NOMO-1 treated with dmso at 0.1 percent for 144 hours (cell line): ENCODE measurements at regions not wholly inside any gene's neighbourhood (a gene's known extent, or its start where the extent isn't known, plus 50 kb on each side); places are given as distances from the start of the nearest gene placed in this dataset.
"Not testable (repeated sequence)": the region's sequence is repeated elsewhere in the genome, so short reads cannot be mapped to it uniquely, and the experiment has no call there.

Experiments
- DNase-seq: peaks from one replicate; lab custom pipeline; 2025; ENCODE audit not compliant: unreplicated experiment; lab: John Stamatoyannopoulos, UW

- DNase-seq: no peak
These were observed 172.6 kb downstream of the CD83 start for GRCh38 chr6:14290041-14290771.

- no peak for DNase-seq
These were observed 173.3 kb downstream of the CD83 start for GRCh38 chr6:14290772-14291330.

- no peak for DNase-seq
These were observed 173.8 kb downstream of the CD83 start for GRCh38 chr6:14291331-14291730.

DNA sequence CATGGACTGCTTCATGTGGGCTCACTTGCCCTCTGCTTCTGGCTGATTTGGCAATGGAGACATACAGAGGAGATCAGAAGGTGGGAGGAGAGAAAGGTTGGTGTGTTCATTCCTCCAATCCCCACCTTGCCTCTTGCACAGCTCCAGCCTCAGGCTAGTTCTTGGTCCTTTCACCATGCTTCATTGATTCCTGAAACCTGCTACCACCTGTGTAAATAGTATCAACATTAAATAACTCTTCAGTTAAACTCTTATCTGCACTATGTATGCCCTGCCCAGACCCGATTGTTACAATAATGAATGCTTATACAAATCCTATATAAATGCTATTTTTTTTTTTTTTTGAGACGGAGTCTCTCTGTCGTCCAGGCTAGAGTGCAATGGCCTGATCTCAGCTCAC is 174.5 kb downstream of the CD83 start:
- no peak for DNase-seq

DNA sequence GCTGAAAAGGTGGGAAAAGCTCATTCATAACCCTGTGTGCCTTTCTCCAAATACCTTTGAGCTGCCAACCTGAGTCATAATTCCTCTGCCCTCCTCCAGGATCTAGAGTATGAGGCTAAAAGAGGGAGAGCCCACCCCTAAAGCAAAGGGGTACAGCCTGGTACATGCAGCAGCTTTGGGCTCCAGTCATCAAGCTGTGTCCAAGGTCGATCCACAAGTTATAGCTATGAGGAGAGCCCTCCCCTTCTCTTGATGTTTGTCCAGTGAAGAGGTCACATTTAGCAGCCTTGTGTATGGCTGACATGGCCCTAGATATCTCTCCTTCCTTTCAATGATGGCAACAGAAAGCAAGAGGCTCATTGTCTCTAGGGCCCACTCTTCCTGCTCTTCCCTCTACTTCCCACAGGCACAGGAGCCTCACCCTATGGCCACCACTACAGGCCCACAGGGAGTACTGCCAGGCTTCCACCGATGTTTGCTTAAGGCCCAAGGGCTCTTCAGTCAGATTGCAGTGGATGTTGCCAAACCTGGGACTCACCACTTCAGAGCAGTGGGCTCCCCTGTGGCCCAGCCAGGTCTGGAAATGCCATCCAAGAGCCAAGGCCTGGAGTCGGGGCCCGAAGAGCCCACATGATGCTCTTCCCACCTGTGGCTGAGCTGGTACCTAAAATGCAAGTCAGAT is 176.8 kb downstream of the CD83 start:
- DNase-seq: no peak

DNA sequence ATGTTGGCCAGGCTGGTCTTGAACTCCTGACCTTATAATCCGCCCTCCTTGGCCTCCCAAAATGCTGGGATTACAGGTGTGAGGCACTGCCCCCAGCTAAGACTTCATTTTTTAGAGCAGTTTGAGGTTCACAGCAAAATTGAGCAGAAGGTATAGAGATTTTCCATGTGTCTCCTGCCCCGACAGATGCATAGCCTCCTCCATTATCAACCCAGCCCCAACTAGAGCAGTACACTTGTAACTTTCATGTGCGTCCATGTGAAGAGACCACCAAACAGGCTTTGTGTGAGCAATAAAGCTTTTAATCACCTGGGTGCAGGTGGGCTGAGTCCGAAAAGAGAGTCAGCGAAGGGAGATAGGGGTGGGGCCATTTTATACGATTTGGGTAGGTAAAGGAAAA is 179.1 kb downstream of the CD83 start:
- DNase-seq: not testable (repeated sequence)

GRCh38 chr6:14297118-14297517 is 179.5 kb downstream of the CD83 start:
- DNase-seq: not testable (repeated sequence)

- not testable (repeated sequence) for DNase-seq
These were observed 182.6 kb downstream of the CD83 start for GRCh38 chr6:14300189-14300588.

DNA sequence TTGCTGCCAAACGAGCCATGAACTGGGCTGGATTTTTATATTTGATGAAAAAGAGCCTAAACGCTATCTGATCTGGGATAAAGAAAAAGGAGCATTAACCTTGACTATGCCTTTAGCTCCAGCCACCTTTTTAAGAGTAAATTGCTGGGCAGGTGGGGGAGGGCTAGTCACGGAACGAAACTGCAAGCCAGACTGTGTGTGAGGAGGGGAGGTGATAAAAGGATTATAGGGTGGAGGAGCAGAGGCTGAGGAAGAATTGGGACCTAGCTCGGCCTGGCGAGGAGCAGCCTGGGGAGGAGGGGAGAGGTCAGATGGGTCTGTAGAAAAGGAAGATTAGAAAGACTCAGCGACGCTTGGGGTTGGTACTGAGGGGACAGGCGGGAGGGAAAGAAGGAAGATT is 183.1 kb downstream of the CD83 start:
- DNase-seq: not testable (repeated sequence)

DNA sequence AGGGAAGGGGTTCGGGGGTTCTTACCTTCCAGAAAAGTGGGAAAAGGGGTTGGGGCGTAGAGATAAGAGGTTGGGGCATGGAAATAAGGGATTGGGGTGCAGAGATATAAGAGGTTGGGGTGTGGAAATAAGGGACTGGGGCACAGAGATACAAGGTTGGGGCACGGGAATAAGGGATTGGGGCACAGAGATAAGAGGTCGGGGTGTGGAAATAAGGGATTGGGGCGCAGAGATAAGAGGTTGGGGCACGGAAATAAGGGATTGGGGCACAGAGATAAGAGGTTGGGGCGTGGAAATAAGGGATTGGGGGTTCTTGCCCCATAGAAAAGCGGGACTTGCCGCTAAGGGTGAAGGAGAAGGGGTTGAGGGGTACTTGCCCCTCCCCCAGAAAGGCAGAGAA is 183.9 kb downstream of the CD83 start:
- not testable (repeated sequence) for DNase-seq

DNA sequence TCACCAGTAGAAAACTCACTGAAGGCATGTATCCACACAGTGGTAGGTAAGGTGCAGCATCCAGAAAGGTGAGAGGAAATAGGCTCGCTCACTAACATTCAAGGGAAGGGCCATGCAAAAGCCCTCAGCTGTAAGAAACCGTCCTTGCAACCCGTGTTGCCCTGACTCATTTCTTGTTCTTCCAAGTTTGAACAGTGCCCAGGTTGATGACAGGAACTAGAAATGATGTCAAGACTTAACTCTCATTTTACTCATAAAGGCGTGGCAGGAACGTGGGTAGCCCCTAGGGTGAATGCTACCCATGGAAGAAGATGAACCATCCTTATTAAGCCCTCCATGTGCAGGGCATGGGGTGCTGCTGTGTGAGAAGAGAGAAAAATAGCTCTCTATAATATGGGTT is 187.6 kb downstream of the CD83 start:
- DNase-seq: no peak

DNA sequence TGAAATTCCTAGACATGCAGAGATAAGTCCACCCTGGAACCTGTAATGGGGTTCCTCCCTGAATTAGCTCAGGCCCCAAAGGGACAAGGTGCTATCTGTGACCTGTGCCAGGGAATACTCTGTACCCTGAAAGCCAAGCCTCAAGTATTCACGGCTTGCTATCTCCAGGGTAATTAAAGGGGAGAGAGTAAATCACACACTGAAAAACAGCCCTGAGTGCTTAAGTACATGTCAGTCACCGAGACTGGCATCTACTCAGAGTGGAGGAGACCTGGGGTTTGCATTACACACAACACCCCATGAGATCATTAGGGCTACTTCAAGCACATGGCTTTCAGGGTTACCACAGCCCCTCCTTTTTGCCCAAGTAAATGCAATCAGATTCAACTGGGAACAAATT is 188.1 kb downstream of the CD83 start:
- no peak for DNase-seq

- DNase-seq: no peak
These were observed 188.8 kb downstream of the CD83 start for GRCh38 chr6:14306151-14306906.

GRCh38 chr6:14309516-14309915 is 191.9 kb downstream of the CD83 start:
- no peak for DNase-seq

GRCh38 chr6:14309951-14310445 is 192.4 kb downstream of the CD83 start:
- no peak for DNase-seq

DNA sequence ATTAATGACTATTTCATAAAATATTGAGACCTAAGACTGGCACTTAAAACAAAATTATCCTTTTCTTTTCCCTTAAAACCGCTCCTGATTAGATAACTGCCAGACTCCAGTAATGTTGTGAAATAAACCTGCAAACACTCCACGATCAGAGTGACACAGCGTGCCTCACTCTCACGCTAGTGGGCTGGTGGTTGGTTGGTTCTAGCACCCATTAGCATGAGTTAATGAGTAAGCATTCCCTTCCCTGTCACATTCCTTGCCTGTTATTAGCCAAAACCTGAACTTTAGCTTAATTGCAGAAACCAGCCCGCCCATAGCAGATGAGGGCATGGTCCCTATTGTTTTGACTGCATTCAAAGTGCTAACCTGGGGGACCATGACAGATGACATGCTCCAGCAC is 193.4 kb downstream of the CD83 start:
- no peak for DNase-seq

DNA sequence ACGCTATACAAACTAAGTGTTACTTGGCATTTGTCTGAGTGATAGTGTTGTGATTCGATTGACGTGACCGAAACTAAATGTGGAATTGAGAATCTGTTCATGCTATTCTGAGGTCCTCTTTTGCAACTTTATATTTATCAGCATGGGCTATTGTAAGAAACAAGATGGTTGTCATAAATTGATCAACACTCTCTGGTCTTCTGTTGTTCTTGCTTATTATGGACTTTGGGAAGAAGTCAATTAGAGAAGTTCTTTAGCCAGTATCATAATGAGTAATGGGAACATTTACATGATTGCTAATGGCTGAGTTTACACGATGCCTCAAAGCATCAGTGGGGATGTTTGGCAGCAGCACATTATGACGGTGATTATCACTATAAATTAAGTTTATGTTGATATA is 195.0 kb downstream of the CD83 start:
- DNase-seq: no peak

DNA sequence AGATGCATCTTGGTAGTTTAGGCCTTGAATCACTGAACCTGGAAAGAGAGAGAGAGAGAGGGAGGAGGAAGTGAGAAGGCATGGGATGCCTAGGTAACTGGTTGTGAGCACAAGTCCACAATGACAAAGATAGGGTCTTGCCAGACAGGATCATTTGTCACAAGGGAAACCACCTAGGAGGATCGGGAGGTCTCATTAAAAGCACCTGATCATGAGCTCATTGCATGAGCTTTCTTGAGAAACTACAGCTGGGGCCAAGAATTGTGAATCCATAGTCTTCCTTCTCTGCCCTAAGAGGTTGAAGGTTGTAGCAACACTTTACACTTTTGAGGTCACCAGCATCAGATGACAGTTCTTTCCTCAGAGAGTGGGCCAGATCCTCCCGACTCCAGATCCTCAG is 195.7 kb downstream of the CD83 start:
- no peak for DNase-seq

- no peak for DNase-seq
These were observed 197.8 kb downstream of the CD83 start for GRCh38 chr6:14315353-14315752.

- DNase-seq: no peak
These were observed 199.2 kb downstream of the CD83 start for GRCh38 chr6:14316651-14317386.
